ENCODE measurements at regions not wholly inside any gene's neighbourhood (a gene's known extent, or its start where the extent isn't known, plus 50 kb on each side); places are given as distances from the start of the nearest gene placed in this dataset.
A peak's percentile ranks its signal among the peaks of the same experiment; 100 is the strongest.

DNA sequence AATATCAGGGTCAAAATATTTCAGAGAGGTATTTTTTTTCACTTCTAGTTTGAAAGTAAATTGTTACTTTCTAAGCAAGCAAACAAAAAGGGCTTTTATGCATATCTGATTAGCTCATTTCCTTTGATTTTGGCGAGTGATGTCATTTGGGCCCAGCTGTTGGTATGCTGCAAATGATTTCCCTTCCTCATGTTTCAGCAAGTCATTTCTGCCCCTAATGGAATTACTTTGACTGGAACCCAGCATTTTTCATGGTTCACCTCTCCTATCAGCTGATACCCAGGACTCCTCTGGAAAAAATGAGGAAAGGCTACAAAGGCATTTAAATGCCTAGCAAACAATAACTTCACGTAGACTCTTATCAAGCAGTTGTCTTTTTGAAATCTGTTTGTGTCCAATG is 500.6 kb downstream of the EBF1 start:
- FAIRE-seq (no peak), DNase-seq (ENCODE audit: insufficient read length, low spot score) (no peak)
- TF ChIP-seq, protein P1, sequence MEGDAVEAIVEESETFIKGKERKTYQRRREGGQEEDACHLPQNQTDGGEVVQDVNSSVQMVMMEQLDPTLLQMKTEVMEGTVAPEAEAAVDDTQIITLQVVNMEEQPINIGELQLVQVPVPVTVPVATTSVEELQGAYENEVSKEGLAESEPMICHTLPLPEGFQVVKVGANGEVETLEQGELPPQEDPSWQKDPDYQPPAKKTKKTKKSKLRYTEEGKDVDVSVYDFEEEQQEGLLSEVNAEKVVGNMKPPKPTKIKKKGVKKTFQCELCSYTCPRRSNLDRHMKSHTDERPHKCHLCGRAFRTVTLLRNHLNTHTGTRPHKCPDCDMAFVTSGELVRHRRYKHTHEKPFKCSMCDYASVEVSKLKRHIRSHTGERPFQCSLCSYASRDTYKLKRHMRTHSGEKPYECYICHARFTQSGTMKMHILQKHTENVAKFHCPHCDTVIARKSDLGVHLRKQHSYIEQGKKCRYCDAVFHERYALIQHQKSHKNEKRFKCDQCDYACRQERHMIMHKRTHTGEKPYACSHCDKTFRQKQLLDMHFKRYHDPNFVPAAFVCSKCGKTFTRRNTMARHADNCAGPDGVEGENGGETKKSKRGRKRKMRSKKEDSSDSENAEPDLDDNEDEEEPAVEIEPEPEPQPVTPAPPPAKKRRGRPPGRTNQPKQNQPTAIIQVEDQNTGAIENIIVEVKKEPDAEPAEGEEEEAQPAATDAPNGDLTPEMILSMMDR (IDR thresholded peaks at IDR 0.05; ENCODE audit: insufficient read depth, missing control alignments), result no peak

DNA sequence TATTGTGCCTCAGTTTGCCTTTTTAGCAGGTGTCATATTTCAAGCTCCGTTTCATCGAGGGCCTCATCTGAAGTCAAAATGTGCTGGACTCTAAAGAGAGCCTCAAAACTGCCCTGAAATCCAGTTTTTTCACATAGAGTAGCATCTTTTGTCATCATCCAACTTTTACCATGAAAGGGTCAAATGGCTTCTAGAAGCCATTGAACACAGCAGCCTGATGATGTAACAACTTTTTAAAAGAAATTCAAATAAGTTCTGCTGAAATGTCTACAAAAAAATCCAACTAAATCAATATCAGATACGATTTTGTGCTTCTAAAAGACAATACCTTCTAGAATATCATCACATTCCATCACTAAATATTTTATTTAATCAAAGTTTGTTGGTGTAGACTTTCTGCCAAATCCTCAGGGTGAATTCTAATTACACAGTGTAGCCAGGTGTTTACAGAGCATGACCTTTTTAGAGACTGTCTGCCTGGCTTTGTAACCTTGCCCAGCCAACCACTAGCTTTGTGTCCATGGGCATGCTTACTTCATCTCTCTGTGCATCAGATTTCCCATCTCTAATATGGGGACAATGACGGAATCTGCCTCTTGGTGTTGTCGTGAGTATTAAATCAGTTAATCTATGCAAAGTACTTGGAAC is 505.0 kb downstream of the EBF1 start:
- DNase-seq (ENCODE audit: insufficient read length, low spot score) (no peak), FAIRE-seq (no peak)
- TF ChIP-seq, protein P1 (IDR thresholded peaks at IDR 0.05; ENCODE audit: insufficient read depth, missing control alignments), result no peak

DNA sequence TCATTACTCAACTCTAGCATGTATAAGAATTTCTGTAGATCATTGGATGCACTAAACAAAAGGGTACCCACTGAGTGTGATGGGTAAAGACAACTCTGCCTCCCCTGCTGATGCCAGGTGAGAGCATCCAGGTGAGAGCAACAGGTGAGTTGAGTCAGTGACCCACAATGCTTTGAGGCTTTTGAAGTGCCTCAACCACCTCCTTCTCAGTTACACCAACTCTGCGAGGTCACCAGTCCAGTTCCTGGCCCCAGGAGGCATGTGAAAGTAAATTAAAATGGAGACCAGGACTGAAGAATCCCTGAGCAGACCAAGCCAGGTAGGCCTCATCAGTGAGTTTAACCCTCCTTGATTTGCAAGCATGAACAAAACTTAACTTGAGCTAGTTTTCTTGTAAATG is 505.8 kb downstream of the EBF1 start:
- TF ChIP-seq, protein P1 (IDR thresholded peaks at IDR 0.05; ENCODE audit: insufficient read depth, missing control alignments), result no peak
- FAIRE-seq (no peak), DNase-seq (ENCODE audit: insufficient read length, low spot score) (no peak)

DNA sequence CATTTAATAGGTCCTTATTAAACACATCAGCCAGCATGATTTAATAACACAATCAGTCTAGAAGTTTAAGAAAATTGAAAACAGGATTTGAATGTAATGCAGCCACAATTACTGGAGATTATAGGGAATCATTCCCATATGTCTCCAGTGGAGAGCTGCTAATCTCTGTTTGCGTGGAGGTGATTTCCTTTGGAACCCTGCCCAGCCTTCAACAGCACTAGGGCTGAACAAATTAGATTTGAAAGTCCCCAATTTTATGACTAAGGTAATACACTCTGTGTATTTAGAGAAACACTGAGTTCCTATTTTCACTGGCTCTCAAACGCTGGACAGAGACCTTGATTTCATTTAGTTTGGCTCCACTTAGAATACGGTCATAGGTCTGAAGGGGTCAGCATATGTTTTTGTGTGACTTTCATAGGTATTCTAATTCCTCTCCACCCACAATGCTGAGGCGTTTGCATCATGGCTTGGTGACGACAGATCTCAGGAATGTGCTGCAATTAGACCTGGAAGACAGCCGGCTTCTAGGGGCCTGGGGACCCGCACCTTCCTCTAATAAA is 508.3 kb downstream of the EBF1 start:
- DNase-seq (ENCODE audit: insufficient read length, low spot score) (peak; percentile 20), FAIRE-seq (peak; percentile 93)
- TF ChIP-seq, protein P1 (IDR thresholded peaks at IDR 0.05; ENCODE audit: insufficient read depth, missing control alignments), result no peak

DNA sequence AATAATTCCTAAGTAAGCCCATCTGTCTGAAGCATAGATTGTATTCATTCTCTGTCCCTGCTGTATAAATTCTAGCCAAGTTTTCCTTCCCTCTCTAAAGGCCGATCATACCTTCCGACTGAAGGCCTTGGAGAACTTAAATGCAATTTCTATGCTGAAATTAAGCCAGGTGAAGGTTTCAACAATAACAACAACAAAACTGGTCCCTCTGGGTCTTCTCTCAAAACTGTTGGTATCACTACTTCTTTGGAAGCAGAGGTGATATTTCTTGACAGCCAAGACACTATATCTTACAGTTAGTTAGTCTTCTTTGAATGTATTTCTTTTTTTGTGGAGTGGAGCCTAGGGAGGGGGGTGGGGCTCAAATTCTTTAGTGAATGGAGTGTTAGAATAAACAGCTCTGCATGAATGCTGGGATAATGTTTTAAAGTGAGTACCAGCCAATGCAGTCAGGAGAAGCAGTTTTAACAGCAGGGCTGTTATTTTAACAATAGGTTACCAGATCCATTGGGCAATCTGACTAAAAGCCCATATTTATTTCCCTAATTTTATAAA is 508.9 kb downstream of the EBF1 start:
- TF ChIP-seq, protein P1 (IDR thresholded peaks at IDR 0.05; ENCODE audit: insufficient read depth, missing control alignments), result no peak
- DNase-seq (ENCODE audit: insufficient read length, low spot score) (no peak), FAIRE-seq (peak; percentile 60)

DNA sequence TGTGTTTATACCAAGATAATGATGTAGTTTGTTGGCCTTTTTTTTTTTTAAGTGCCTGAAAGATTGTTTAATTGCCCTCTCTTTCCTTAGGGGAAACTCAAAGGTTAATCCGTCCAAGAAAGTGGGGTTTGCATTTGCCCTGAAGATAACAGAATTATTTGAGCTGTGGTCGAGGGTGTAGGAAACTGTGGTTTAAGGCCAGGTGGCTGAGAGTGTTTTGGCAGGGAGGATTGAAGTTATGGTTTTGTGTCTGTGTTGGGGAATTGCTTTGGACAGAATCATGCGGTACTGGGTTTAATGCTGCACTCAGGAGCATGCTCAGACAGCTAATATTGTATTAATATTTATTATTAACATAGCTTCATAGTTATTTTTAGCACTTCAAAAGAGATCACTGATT is 509.8 kb downstream of the EBF1 start:
- no peak for DNase-seq (ENCODE audit: insufficient read length, low spot score)
- no peak for FAIRE-seq

More for the DNA sequence above, 509.8 kb downstream of the EBF1 start:
- TF ChIP-seq, protein P1 (IDR thresholded peaks at IDR 0.05; ENCODE audit: insufficient read depth, missing control alignments), result no peak

Measured in D721Med (cell line).